GM20000 (cell line): ENCODE measurements at regions not wholly inside any gene's neighbourhood (a gene's known extent, or its start where the extent isn't known, plus 50 kb on each side); places are given as distances from the start of the nearest gene placed in this dataset.
"Not testable (repeated sequence)": the region's sequence is repeated elsewhere in the genome, so short reads cannot be mapped to it uniquely, and the experiment has no call there.

Source experiments
- DNase-seq: peaks from one replicate; pipeline ENCODE4 v3.0.0; 2012; ENCODE audit warnings: low spot score
- TF ChIP-seq, protein P1 (sequence below): IDR thresholded peaks from 2 replicates; pipeline ENCODE4 v1.5.1; 2012; ENCODE audit warnings: mild to moderate bottlenecking, control low read depth; ENCODE audit errors: extremely low read depth, missing control alignments

DNA sequence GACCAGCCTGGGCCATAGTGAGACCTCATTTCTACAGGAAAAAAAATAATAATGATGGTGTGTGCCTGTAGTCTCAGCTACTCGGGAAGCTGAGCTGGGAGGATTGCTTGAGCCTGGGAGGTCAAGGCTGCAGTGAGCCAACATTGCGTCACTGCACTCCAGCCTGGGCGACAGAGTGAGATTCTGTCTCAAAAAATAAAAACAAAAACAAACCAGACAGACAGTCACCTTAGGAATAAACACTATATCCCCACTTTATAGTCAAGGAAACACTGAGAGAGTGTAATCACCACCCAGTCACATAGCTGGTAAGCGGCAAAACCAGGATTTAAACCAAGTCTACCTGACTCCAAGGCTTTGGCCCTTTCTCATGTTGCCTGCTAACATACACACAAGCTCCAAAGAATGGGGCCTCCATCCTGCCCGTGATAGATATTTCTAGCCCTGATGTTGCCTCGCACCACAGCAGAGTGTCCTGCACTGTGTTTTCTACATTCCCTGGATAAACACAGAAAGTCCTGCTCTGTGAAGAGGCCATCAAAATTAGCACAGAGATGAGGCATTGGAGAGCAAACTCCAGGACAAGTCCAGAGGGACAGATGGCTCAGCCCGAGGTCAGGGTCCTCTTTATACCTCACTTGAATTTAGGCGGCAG is 66.1 kb upstream of the SMURF2 start:
- DNase-seq = no peak
- TF ChIP-seq, protein P1, sequence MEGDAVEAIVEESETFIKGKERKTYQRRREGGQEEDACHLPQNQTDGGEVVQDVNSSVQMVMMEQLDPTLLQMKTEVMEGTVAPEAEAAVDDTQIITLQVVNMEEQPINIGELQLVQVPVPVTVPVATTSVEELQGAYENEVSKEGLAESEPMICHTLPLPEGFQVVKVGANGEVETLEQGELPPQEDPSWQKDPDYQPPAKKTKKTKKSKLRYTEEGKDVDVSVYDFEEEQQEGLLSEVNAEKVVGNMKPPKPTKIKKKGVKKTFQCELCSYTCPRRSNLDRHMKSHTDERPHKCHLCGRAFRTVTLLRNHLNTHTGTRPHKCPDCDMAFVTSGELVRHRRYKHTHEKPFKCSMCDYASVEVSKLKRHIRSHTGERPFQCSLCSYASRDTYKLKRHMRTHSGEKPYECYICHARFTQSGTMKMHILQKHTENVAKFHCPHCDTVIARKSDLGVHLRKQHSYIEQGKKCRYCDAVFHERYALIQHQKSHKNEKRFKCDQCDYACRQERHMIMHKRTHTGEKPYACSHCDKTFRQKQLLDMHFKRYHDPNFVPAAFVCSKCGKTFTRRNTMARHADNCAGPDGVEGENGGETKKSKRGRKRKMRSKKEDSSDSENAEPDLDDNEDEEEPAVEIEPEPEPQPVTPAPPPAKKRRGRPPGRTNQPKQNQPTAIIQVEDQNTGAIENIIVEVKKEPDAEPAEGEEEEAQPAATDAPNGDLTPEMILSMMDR = no peak

DNA sequence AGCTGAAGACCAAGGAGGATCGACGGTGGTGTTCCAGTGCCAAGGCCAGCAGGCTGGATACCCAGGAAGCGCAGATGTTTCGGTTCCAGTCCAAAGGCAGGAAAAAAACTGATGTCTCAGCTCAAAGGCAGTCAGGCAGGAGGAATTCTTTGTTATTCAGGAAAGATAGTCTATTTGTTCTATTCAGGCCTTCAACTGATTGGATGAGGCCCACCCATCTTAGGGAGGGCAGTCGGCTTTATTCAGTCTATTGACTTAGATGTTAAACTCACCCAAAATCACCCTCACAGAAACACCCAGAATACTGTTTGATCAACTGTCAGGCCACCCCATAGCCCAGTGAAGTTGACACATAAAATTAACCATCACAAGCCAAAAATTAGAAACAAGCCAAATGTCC is 63.9 kb upstream of the SMURF2 start:
- not testable (repeated sequence) for DNase-seq

DNA sequence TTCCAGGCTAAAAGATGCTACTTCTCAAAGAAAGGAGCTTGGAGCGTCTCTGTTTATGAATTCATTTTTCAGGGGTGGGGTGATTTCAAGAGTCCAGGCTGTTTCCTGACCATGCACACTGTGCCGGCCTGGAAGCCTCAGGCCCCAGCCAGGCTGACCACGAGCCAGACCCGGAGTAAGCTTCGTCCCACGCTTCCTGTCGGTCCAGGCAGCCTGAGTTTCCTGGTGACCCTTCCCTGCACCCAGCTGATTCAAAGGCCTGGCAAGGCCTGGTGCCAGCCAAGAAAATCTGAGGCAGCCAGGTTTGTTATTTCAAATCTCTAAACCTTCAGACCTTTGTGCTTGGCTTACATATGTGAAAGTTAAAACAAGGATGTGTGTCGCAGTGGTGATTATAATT is 62.1 kb upstream of the SMURF2 start:
- not testable (repeated sequence) for DNase-seq

DNA sequence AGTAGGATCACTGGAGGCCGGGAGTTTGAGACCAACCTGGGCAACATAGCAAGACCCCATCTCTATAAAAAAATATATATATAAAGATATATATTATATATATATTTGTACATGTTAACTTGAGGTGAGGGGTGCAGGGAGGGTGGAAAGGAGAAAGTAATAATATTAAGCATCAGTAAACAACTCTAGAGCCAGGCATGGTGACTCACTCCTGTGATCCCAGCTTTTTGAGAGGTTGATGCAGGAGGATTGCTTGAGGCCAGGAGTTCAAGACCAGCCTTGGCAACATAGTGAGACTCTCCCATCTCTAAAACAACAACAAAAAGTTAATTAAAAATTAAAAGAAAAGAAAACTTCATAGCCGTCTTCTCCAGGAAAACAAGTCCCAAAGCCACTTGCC is 61.7 kb upstream of the SMURF2 start:
- no peak for DNase-seq
- TF ChIP-seq, protein P1 = no peak

DNA sequence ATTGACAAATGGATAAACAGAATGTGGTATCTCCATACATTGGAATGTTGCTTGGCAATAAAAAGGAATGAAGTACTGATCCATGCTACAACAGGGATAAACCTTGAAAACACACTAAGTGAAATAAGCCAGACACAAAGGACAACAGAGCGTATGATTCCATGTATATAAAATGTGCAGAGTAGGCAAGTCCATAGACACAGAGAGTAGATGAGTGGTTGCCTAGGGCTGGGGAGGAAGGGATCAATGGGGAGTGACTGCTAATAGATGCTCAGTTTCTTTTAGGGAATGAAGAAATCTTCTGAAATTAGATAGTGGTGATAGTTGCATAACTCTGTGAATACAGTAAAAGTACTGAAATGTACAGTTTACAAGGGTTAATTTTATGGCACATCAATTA is 59.4 kb upstream of the SMURF2 start:
- DNase-seq = not testable (repeated sequence)

DNA sequence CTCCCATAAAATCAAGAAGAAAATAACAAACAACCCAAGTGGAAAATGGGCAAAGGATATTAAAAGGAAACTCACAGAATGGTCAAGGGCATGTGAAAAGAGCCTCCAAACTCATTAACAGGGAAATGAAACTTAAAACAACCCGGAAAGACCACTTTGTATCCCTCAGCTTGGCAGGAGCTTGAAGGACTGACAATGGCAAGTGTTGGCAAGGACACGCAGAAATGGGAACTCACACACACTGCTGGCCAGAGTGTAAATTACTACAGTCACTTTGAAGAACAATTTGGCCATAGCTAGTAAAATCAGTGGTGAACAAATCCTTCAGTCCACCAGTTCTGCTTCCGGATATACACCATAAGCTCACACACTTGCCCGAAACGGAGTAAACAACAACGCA is 58.1 kb upstream of the SMURF2 start:
- not testable (repeated sequence) for DNase-seq

DNA sequence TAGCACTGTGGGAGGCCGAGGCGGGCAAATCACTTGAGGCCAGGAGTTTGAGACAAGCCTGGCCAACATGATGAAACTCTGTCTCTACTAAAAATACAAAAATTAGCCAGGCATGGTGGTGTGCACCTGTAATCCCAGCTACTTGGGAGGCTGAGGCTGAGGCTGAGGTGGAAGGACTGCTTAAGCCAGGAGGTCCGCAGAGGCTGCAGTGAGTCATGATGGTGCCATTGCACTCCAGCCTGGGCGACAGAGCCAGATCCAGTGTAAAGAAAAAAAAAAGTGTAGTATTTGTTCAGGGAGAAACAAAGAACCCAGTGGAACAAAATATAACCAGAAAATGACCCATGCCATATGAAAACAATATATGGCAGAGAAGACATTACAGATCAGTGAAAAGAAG is 57.4 kb upstream of the SMURF2 start:
- DNase-seq = not testable (repeated sequence)

DNA sequence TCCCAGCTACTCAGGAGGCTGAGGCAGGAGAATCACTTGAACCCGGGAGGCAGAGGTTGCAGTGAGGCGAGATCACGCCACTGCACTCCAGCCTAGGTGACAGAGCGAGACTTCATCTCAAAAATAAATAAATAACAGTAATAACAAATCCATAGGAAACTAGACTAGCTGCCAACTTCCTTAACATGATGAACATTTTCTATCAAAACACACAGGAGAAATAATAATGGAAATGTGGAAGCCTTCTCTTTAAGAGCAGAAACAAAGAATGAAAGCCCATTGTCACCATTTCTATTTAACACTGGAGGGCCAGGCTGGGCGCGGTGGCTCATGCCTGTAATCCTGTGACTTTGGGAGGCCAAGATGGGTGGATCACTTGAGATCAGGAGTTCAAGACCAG is 56.7 kb upstream of the SMURF2 start:
- DNase-seq = not testable (repeated sequence)

DNA sequence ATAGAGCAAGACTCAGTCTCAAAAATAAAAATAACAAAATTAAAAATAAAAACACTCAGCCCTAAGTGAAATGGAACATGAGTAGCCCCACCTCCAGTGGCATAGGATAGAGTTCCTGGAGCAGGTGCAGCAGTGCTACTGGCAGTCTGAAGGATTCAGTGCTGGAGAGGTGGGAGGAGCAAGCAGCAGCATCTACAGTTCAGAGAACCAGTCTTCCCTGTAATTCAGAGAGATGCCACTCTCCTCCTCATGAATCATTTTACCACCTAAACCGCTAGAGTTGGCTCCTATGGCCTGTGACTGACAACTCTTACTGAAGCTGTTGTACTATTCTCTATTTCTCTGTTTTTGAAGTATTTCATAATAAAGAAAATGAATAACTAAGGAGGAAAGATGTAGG is 56.0 kb upstream of the SMURF2 start:
- no peak for DNase-seq
- TF ChIP-seq, protein P1 = no peak

DNA sequence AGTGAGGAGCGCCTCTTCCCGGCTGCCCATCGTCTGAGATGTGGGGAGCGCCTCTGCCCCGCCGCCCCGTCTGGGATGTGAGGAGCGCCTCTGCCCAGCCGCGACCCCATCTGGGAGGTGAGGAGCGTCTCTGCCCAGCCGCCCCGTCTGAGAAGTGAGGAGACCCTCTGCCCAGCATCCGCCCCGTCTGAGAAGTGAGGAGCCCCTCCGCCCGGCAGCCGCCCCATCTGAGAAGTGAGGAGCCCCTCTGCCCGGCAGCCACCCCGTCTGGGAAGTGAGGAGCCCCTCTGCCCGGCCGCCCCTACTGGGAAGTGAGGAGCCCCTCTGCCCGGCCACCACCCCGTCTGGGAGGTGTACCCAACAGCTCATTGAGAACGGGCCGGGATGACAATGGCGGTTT is 54.4 kb upstream of the SMURF2 start:
- not testable (repeated sequence) for DNase-seq

DNA sequence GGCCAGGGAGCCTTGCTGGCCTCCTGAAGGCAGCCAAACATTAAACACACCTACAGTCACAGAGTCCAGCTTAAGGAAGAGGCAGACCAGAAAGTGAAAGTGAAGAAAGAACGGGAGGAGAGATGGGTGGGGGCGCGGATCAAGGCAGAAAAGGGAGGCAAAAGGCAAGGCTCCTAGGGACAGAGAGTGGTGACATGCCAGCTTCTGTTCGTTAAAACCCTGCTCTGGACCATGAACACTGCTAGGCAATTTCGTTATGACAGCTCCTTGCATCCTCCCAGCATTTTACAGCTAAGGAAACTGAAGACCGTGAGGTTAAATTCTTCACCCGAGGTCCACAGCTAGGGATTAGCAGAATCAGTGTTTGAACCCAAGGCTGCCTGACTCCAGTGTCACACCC is 51.7 kb upstream of the SMURF2 start:
- DNase-seq = not testable (repeated sequence)

DNA sequence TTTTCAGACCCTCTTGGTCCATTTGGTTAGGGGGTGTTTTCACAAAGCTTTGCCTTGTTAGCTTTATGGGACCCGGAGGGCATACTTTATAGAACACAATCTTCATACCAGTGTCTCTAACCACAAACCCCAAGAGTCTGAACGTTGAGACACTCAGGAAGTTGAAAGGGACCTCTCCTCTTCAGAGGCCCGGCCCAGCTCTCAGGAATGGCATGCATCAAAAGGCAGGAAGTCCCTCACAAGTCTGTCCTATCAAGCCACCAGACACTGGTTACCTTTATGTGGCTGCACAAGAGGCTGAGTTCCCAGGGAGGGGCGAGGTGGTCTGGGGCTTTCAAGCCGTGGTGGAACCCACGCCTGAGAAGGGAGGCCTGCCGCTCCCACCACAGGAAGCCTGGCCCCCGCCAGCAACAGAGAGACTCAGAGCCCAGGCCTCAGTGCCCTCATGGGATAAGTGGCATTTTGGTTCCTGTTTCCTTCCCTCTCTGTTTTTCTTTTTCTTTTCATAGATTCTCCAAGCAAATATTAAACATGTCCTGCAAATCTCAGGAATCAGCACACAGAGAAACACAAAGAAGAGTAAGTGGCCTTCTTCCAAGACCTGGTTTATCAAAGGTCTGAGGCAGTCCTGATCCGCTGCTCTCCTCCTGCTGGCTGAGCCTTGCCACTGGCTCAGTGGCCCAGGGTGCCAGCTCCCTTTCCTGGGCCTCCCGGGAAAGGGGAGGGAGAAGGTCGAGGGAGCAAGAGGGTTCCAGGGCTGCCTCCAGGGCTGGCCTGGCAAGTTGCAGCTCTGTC is 50.6 kb upstream of the SMURF2 start:
- DNase-seq = not testable (repeated sequence)
